ENCODE measurements at regions not wholly inside any gene's neighbourhood (a gene's known extent, or its start where the extent isn't known, plus 50 kb on each side); places are given as distances from the start of the nearest gene placed in this dataset. TPM values are rescaled to one million over a fixed set of nuclear protein-coding genes. Genes with fewer than 3 reads are reported as not detected.

Small RNAs in the stretch of these regions (small RNA-seq; reads per million reads assigned to genes)
- gene RF00477 (not detected), gene RNU6-44P (not detected)

Measured in occipital lobe (tissue), 1 donor.